CD4-positive, alpha-beta memory T cell (primary cell): ENCODE measurements at regions not wholly inside any gene's neighbourhood (a gene's known extent, or its start where the extent isn't known, plus 50 kb on each side); places are given as distances from the start of the nearest gene placed in this dataset.

Experiments
- CTCF ChIA-PET: fragments of 350-600 bp; sonication (Branson Sonifier 250); formaldehyde crosslinking; loops from one replicate; lab custom pipeline; 2021; ENCODE audit warnings: inconsistent platforms; ENCODE audit not compliant: partially characterized antibody; lab: Charles Lee
- POLR2A ChIA-PET: fragments of 350-600 bp; sonication (Branson Sonifier 250); formaldehyde crosslinking; loops from one replicate; lab custom pipeline; 2021; ENCODE audit not compliant: partially characterized antibody; lab: Charles Lee
- DNase-seq, 5 donors: peaks; one replicate each; pipeline versions ENCODE4 v3.0.0 to v3.0.0-alpha.2; 2020 to 2022; ENCODE audit warnings: mixed read lengths in 1 of 5
- H3K27ac ChIP-seq: one replicate; pipeline ENCODE4 v1.7.0; 2013; ENCODE audit warnings: low read depth, low read length
- H3K27me3 ChIP-seq: 2 replicates; pipeline ENCODE4 v1.7.0; 2013; ENCODE audit warnings: mild to moderate bottlenecking, low read length, moderate library complexity; ENCODE audit not compliant: insufficient read depth
- H3K36me3 ChIP-seq: 2 replicates; pipeline ENCODE4 v1.7.0; 2013; ENCODE audit warnings: mild to moderate bottlenecking, low read length, moderate library complexity; ENCODE audit not compliant: insufficient read depth
- H3K4me1 ChIP-seq: 2 replicates; pipeline ENCODE4 v1.7.0; 2013; ENCODE audit warnings: mild to moderate bottlenecking, low read length, moderate library complexity; ENCODE audit not compliant: insufficient read depth
- H3K4me3 ChIP-seq, 2 donors: one replicate each; pipeline ENCODE4 v1.7.0; 2013; ENCODE audit warnings: low read length in 2 of 2, mild to moderate bottlenecking in 1 of 2
- H3K9me3 ChIP-seq, 2 donors: one replicate each; pipeline ENCODE4 v1.7.0; 2013; ENCODE audit warnings: low read length in 2 of 2, control low read depth in 1 of 2; ENCODE audit not compliant: control insufficient read depth in 1 of 2
- H3K27ac Mint-ChIP-seq, 7 donors: one replicate each; pipeline ENCODE4 v1.8.0; 2020 to 2021; ENCODE audit warnings: mixed read lengths in 7 of 7, mild to moderate bottlenecking in 6 of 7, inconsistent platforms in 3 of 7, moderate library complexity in 3 of 7
- H3K27me3 Mint-ChIP-seq, 2 donors: one replicate each; pipeline ENCODE4 v1.8.0; 2020 to 2021; ENCODE audit warnings: mixed read lengths in 2 of 2
- H3K36me3 Mint-ChIP-seq, 2 donors: one replicate each; pipeline ENCODE4 v1.8.0; 2020 to 2021; ENCODE audit warnings: mixed read lengths in 2 of 2, inconsistent platforms in 1 of 2, mild to moderate bottlenecking in 1 of 2
- H3K4me1 Mint-ChIP-seq, 4 donors: one replicate each; pipeline ENCODE4 v1.8.0; 2020 to 2021; ENCODE audit warnings: mixed read lengths in 4 of 4, mild to moderate bottlenecking in 1 of 4
- H3K4me3 Mint-ChIP-seq, 8 donors: one replicate each; pipeline ENCODE4 v1.8.0; 2020 to 2021; ENCODE audit warnings: mixed read lengths in 8 of 8, mild to moderate bottlenecking in 7 of 8, moderate library complexity in 6 of 8, inconsistent platforms in 3 of 8
- H3K9me3 Mint-ChIP-seq, 8 donors: one replicate each; pipeline ENCODE4 v1.8.0; 2020 to 2021; ENCODE audit warnings: mixed read lengths in 8 of 8, mild to moderate bottlenecking in 5 of 8, inconsistent platforms in 3 of 8, moderate library complexity in 1 of 8
- intact Hi-C: fragments of 100-400 bp; cut with micrococcal nuclease; formaldehyde crosslinking; loops from one replicate; pipeline ENCODE4 v1.15.1; 2023

GRCh38 chr1:239268941-239269340, 117.4 kb upstream of the CHRM3 start:
- H3K36me3 Mint-ChIP-seq = no peaks in the 10 kb centered on the region
- H3K4me1 ChIP-seq = no peaks in the 10 kb centered on the region
- no peaks in the 10 kb centered on the region for H3K9me3 ChIP-seq
- no peak overlapping the region for H3K4me3 ChIP-seq
- no peak overlapping the region for H3K27ac ChIP-seq
- ChIA-PET CTCF (no interaction called here), POLR2A (no interaction called here)
- peaks cover 0 to under 1% of the 10 kb centered on the region in 2 donors for H3K27me3 Mint-ChIP-seq
- no peaks in the 10 kb centered on the region for H3K36me3 ChIP-seq
- intact Hi-C loops = no loop called here
- peaks cover 0 to 6% (median 0%) of the 10 kb centered on the region in 8 donors for H3K9me3 Mint-ChIP-seq
- H3K27ac Mint-ChIP-seq = no peak overlapping the region
- no peaks in the 10 kb centered on the region for H3K4me1 Mint-ChIP-seq
- no peaks in the 10 kb centered on the region for H3K27me3 ChIP-seq
- H3K4me3 Mint-ChIP-seq = no peak overlapping the region
- no peak for DNase-seq

- ChIA-PET CTCF (no interaction called here), POLR2A (no interaction called here)
- H3K36me3 Mint-ChIP-seq = no peaks in the 10 kb centered on the region
- peaks cover 0 to 3% (median 0%) of the 10 kb centered on the region in 8 donors for H3K9me3 Mint-ChIP-seq
- H3K4me3 Mint-ChIP-seq = no peak overlapping the region
- no peak overlapping the region for H3K4me3 ChIP-seq
- no peaks in the 10 kb centered on the region for H3K9me3 ChIP-seq
- H3K27me3 Mint-ChIP-seq = no peaks in the 10 kb centered on the region
- no peaks in the 10 kb centered on the region for H3K36me3 ChIP-seq
- H3K27me3 ChIP-seq = no peaks in the 10 kb centered on the region
- no peaks in the 10 kb centered on the region for H3K4me1 ChIP-seq
- no peak overlapping the region for H3K27ac ChIP-seq
- DNase-seq = no peak
- no peak overlapping the region for H3K27ac Mint-ChIP-seq
- H3K4me1 Mint-ChIP-seq = no peaks in the 10 kb centered on the region
- intact Hi-C loops = no loop called here
These were observed 118.4 kb upstream of the CHRM3 start for GRCh38 chr1:239268007-239268406.

GRCh38 chr1:239263801-239264200, 122.6 kb upstream of the CHRM3 start:
- CTCF ChIA-PET = no interaction called here
- intact Hi-C loops = no loop called here
- no peak for DNase-seq
- Mint-ChIP-seq H3K4me1 (no peaks in the 10 kb centered on the region), H3K27me3 (peaks cover 0 to 3% of the 10 kb centered on the region in 2 donors), H3K36me3 (no peaks in the 10 kb centered on the region), H3K27ac (no peak overlapping the region), H3K4me3 (no peak overlapping the region), H3K9me3 (no peaks in the 10 kb centered on the region)
- H3K27ac ChIP-seq = no peak overlapping the region
- H3K27me3 ChIP-seq = no peaks in the 10 kb centered on the region
- H3K4me1 ChIP-seq = no peaks in the 10 kb centered on the region
- POLR2A ChIA-PET = no interaction called here
- H3K4me3 ChIP-seq = no peak overlapping the region
- H3K9me3 ChIP-seq = no peaks in the 10 kb centered on the region
- no peaks in the 10 kb centered on the region for H3K36me3 ChIP-seq

- Mint-ChIP-seq H3K27ac (no peak overlapping the region), H3K4me1 (no peaks in the 10 kb centered on the region), H3K4me3 (no peak overlapping the region), H3K9me3 (no peaks in the 10 kb centered on the region), H3K27me3 (peaks cover 0 to 3% of the 10 kb centered on the region in 2 donors), H3K36me3 (no peaks in the 10 kb centered on the region)
- no peak for DNase-seq
- H3K4me3 ChIP-seq = no peak overlapping the region
- no peaks in the 10 kb centered on the region for H3K9me3 ChIP-seq
- H3K36me3 ChIP-seq = no peaks in the 10 kb centered on the region
- intact Hi-C loops = no loop called here
- H3K27me3 ChIP-seq = no peaks in the 10 kb centered on the region
- ChIA-PET CTCF (no interaction called here), POLR2A (no interaction called here)
- no peak overlapping the region for H3K27ac ChIP-seq
- H3K4me1 ChIP-seq = no peaks in the 10 kb centered on the region
These were observed 123.8 kb upstream of the CHRM3 start for GRCh38 chr1:239262538-239262937.

- H3K27ac ChIP-seq = no peak overlapping the region
- CTCF ChIA-PET = no interaction called here
- POLR2A ChIA-PET = no interaction called here
- H3K4me1 Mint-ChIP-seq = no peaks in the 10 kb centered on the region
- no peaks in the 10 kb centered on the region for H3K4me1 ChIP-seq
- peaks cover 0 to 2% (median 0%) of the 10 kb centered on the region in 8 donors for H3K9me3 Mint-ChIP-seq
- no peak overlapping the region for H3K4me3 Mint-ChIP-seq
- DNase-seq = no peak
- H3K36me3 ChIP-seq = no peaks in the 10 kb centered on the region
- H3K36me3 Mint-ChIP-seq = no peaks in the 10 kb centered on the region
- H3K27me3 ChIP-seq = no peaks in the 10 kb centered on the region
- H3K27me3 Mint-ChIP-seq = peaks cover 0 to 3% of the 10 kb centered on the region in 2 donors
- no peaks in the 10 kb centered on the region for H3K9me3 ChIP-seq
- intact Hi-C loops = no loop called here
- H3K4me3 ChIP-seq = no peak overlapping the region
- H3K27ac Mint-ChIP-seq = no peak overlapping the region
These were observed 124.8 kb upstream of the CHRM3 start for GRCh38 chr1:239261521-239261920.

- Histone ChIP-seq H3K27ac (no peak overlapping the region), H3K27me3 (no peaks in the 10 kb centered on the region), H3K4me1 (no peaks in the 10 kb centered on the region), H3K9me3 (no peaks in the 10 kb centered on the region), H3K4me3 (no peak overlapping the region), H3K36me3 (no peaks in the 10 kb centered on the region)
- H3K4me3 Mint-ChIP-seq = no peak overlapping the region
- intact Hi-C loops = no loop called here
- peaks cover 0 to 3% of the 10 kb centered on the region in 2 donors for H3K27me3 Mint-ChIP-seq
- H3K36me3 Mint-ChIP-seq = no peaks in the 10 kb centered on the region
- peaks cover 0 to 4% (median 0%) of the 10 kb centered on the region in 8 donors for H3K9me3 Mint-ChIP-seq
- no peak overlapping the region for H3K27ac Mint-ChIP-seq
- POLR2A ChIA-PET = no interaction called here
- no peak for DNase-seq
- CTCF ChIA-PET = no interaction called here
- no peaks in the 10 kb centered on the region for H3K4me1 Mint-ChIP-seq
These were observed 125.5 kb upstream of the CHRM3 start for GRCh38 chr1:239260842-239261241.

GRCh38 chr1:239255628-239256160, 130.7 kb upstream of the CHRM3 start:
- ChIA-PET CTCF (no interaction called here), POLR2A (no interaction called here)
- Histone ChIP-seq H3K4me3 (no peak overlapping the region), H3K36me3 (no peaks in the 10 kb centered on the region), H3K27me3 (no peaks in the 10 kb centered on the region), H3K9me3 (no peaks in the 10 kb centered on the region), H3K27ac (no peak overlapping the region), H3K4me1 (no peaks in the 10 kb centered on the region)
- H3K27ac Mint-ChIP-seq = no peak overlapping the region
- no peak overlapping the region for H3K4me3 Mint-ChIP-seq
- H3K4me1 Mint-ChIP-seq = no peaks in the 10 kb centered on the region
- H3K9me3 Mint-ChIP-seq = peaks cover 0 to 4% (median 2%) of the 10 kb centered on the region in 8 donors
- H3K27me3 Mint-ChIP-seq = peaks cover 0 to 3% of the 10 kb centered on the region in 2 donors
- H3K36me3 Mint-ChIP-seq = no peaks in the 10 kb centered on the region
- DNase-seq = no peak
- intact Hi-C loops = no loop called here

- ChIA-PET CTCF (interaction anchor here (1.3 kb wide), 1 partner anchor 23 kb away, joined by 4 read pairs; no protein-coding TSS in a partner anchor), POLR2A (no interaction called here)
- no peak overlapping the region for H3K4me3 ChIP-seq
- H3K27me3 ChIP-seq = no peaks in the 10 kb centered on the region
- Mint-ChIP-seq H3K9me3 (peaks cover 0 to 4% (median 2%) of the 10 kb centered on the region in 8 donors), H3K27ac (no peak overlapping the region), H3K4me1 (no peaks in the 10 kb centered on the region), H3K4me3 (no peak overlapping the region), H3K36me3 (no peaks in the 10 kb centered on the region), H3K27me3 (peaks cover 0 to 3% of the 10 kb centered on the region in 2 donors)
- no peaks in the 10 kb centered on the region for H3K36me3 ChIP-seq
- intact Hi-C loops = no loop called here
- DNase-seq = no peak
- no peaks in the 10 kb centered on the region for H3K9me3 ChIP-seq
- H3K27ac ChIP-seq = no peak overlapping the region
- H3K4me1 ChIP-seq = no peaks in the 10 kb centered on the region
These were observed 131.4 kb upstream of the CHRM3 start for GRCh38 chr1:239254999-239255398.
